ENCODE measurements at regions not wholly inside any gene's neighbourhood (a gene's known extent, or its start where the extent isn't known, plus 50 kb on each side); places are given as distances from the start of the nearest gene placed in this dataset.
"Not testable (repeated sequence)": the region's sequence is repeated elsewhere in the genome, so short reads cannot be mapped to it uniquely, and the experiment has no call there.

DNA sequence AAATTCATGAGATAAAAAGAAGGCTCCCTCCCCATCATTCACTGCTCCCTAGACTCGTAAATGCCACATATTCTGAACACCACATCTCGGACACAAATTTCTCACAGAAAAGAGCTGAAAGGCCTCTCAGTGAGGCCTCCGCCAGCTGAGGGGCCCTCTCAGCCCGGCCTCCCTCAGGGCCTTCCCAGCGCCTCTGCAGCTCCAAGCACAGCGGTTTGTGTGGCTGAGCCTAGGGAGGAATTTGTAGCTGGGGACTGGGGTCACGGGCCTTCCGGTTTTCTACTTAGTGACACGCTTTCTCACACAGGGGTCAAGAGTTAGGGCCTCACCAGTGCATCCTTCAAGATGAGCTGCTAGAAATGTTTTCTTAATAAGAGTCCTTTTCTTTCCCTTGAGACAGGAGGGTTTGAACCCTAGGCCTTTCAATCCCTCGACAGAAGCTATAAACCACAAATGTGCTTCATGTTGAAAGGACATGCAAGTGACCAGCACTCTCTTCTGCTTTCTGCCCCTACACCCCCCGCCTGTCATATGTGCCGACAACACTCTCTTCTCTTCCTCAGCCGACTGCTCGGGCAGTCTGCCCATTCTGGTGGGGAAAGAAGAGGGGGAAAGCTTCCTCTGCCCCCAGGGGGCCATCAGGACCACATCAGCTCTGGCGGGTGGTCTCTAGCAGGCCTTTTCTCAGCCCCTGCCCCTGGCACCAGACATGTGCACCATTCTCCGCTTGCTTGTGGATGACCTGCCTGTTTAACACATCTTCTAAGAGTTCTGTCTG, 104.9 kb downstream of the CHIC2 start:
- DNase-seq (ENCODE audit: low spot score), result no peak

DNA sequence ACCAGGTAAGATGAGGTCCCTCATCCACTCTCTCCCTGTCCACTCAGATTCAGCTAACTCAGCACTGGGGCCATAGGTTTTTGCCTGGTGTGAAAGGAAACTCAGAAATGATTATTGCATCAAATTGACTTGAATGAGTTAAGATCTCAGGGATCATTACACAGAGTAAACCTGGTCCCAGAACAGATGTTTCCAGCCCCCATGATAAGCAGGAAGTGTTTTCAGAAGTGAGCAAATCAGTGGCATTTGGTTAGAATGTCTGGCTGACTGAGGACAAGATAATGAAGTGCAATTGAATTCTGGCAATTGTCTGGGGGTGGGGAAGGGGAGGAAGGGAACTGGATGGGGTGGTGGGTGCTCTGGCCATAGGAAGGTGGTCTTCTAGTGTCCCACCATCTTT, 108.0 kb downstream of the CHIC2 start:
- no peak for DNase-seq (ENCODE audit: low spot score)

DNA sequence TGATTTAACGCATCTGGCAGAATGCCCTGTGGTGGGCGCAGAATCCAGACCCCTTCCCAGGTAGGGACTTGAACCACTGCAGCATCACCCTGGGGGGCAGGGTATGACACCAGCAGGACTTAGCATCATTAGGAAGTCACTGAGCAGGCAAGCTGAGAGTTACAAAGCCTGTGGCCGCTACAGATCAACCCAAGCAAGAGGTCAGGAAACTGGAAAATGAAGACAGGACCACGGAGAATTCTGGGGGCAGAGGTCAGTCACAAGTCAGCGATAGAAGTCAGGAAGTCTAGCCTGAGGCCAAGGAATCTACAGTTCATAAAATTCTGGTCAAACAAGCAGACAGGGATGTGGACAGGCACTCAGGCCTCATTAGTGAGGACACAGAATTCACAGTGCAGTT, 108.4 kb downstream of the CHIC2 start:
- DNase-seq (ENCODE audit: low spot score), result no peak

DNA sequence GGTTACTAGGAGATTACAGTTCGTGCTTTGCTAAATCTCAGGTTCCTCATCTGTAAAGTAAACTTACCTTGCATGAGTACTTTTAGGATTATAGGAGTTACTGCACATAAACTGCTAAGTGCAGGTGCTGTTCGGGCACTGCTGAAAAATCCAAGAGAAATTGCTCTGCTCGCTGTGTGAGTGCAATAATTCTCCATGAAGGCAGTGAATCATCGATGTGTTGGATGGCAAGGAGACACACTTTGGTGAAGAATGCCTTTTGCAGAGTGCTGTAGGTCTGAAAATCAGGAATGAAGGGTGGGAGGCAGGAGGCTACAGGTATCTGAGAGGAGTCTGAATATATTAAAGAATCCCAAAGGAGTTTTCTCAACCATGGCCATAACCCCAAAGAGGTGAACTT, 113.0 kb downstream of the CHIC2 start:
- DNase-seq (ENCODE audit: low spot score), result no peak

DNA sequence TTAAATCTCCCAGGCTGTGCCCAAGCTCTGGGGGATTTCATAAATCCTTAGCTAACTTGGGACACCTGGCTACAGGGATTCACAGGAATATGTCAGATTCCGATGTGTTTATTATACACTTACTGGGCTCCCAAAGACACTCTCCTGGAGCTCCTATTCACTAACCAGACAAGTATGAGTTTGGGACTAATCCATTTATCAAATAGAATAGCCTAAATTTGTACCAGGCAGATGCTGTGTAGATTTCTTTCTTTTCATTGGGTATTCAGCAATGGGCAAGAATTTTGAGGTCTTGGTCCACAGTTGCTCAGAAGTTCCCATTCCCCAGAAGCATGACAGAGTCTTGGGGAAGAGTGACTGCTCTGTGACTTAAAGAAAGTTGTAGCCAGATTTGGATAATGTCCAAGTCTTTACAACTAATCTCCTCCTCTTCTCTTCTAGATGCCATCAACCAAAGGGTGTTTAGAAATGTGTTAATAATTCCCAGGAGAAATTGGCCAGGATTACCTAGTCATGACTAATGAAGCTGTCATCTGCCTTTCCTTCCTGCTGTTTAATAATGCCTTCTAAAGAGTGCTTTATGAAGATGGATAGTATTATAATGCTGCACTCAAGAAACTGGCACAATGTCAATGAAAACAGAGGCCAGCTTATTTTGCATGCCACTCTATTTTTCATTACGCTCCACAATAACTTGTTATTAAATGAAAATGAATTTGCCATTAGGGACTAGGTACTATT, 120.9 kb downstream of the CHIC2 start:
- DNase-seq (ENCODE audit: low spot score), result no peak

DNA sequence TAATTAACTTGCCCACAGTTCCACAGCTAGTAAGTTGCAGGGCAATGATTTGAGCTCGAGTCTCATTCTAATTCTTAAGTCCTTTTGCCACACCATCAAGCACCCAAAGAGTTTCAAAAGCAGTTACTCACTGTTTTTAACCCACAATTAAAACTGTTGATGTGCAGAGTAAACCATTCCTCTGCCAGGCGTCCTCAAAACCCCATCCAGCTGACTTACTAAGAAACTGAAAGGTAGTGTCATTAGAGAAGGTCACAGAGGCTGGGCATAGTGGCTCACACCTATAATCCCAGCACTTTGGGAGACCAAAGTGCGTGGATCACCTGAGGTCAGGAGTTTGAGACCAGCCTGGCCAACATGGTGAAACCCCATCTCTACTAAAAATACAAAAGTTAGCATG, 121.7 kb downstream of the CHIC2 start:
- DNase-seq (ENCODE audit: low spot score), result no peak

DNA sequence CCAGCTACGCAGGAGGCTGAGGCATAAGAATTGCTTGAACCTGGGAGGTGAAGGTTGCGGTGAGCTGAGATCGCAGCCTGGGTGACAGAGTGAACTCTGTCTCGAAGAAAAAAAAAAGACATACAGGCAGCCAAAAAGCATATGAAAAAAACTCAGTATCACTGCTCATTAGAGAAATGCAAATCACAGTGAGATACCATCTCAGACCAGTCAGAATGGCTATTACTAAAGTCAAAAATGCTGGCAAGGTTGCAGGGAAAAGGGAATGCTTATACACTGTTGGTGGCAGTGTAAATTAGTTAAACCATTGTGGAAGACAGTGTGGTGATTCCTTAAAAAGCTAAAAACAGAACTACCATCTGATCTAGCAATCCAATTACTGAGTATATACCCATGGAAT, 123.1 kb downstream of the CHIC2 start:
- DNase-seq (ENCODE audit: low spot score), result no peak

DNA sequence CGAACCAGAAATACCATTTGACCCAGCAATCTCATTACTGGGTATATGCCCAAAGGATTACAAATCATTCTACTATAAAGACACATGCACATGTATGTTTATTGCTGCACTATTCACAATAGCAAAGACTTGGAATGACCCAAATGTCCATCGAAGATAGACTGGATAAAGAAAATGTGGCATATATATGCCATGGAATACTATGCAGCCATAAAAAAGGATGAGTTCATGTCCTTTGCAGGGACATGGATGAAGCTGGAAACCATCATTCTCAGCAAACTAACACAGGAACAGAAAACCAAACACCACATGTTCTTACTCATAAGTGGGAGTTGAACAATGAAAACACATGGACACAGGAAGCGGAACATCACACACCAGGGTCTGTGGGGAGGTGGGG, 124.5 kb downstream of the CHIC2 start:
- not testable (repeated sequence) for DNase-seq (ENCODE audit: low spot score)

DNA sequence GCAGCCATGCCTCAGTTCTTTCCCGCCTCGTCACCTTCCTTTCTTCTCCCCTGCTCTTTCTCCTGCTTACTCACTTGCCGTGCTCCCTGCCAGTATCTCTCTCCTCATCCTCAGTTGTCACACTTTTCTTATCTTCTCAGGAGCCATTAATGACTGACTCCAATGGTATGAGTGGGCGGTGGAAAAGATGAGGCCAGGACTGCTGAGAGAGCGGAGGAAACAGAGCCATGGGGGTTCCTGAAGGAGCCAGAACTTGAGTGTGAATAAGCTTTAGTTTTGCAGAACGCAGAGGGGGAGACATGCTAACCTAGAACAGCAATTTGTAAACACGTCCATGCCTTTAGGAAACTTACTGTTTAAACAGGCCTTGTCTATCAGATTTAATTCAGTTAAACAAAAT, 126.5 kb downstream of the CHIC2 start:
- no peak for DNase-seq (ENCODE audit: low spot score)

DNA sequence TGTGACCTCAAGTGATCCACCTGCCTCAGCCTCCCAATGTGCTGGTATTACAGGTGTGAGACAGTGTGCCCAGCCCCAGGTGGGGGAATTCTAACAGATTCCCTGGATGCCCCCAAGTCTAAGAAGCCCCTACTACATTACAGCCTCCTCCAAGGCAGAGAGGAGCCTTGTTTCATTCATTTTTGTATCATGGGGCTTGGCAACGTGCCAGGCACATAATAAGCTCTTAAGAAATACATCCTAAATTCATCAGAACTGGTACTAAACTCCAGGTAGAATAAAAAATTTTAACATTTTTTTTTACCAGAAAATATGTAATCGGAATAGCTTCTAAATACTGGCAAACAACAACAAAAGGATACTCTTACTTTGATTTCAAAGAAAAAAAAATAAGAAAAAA, 127.1 kb downstream of the CHIC2 start:
- DNase-seq (ENCODE audit: low spot score), result no peak

DNA sequence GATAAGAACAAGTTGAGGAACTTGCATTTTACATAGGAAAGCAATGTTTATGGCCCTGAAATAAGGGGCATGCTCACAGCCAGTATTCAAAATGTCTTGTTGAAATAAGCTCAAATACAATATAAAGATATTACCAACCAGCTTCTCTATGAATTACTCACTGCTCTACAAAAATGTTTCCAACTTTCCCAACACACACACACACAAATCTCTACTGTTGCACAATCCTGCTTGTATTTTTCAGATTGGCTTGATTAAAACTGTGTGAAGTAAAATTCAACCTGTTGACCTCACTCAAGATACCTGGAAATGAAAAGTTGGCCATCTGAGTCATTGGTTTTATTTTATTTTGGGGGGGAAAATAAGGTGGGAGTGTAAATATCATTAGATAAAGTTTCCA, 128.6 kb downstream of the CHIC2 start:
- no peak for DNase-seq (ENCODE audit: low spot score)

DNA sequence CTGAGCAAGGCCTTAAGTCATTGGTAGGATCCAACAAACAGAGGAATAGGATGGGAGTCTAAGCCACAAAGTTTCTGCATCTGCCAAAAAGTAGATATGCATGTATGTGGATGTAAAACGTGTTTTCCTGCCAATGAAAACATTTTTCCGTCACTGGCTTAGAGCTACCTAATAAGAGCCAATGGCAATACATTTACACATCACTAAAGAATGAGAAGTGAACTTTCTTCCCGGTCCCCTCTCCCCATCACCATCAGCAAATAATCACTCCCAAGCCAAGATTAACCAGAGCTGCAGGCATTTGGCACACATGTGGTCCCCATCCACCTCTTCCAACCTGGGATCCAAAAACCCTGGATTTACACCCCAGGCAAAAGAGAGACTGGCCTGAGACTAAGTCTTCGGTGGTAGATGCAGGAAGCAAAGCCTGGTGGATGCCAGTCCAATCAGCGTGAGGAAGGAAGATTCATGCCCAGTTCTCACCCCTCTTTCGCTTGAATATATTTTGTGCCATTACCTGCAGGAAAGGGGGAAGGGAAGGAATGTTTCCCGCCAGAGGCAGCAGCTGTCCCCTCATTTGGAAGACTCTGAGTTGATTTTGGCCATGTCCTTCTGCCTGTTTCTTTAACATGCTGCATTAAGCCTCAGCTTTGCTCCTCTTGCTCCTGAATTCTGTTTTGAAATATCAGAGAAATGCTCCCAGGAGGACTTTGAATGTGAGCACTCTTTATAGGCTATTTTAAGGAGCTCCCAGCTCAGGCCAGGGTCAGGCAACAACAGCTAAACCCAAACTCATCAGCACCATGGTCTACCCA, 131.4 kb downstream of the CHIC2 start:
- DNase-seq (ENCODE audit: low spot score), result no peak

DNA sequence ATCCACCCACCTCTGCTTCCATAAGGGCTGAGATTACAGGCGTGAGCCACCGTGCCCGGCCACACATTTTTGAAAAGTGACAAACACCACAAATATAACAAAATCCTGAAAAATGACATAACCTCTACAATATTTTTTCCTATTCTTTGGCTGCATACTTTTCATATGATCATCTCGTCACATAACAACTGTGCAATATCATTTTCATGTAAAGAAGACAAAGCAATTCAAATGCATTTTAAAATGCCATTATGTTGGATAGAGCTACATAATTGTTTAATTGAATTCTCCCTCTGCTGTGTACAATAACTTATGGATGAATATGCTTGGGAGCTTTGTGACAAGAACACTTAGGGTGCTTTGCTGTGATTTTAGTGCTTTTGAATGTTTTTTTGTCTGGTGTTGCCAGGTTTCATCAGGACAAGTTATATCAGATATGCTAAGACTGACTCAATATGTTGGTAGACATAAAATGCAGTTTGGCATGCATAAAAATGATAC, 132.9 kb downstream of the CHIC2 start:
- no peak for DNase-seq (ENCODE audit: low spot score)

DNA sequence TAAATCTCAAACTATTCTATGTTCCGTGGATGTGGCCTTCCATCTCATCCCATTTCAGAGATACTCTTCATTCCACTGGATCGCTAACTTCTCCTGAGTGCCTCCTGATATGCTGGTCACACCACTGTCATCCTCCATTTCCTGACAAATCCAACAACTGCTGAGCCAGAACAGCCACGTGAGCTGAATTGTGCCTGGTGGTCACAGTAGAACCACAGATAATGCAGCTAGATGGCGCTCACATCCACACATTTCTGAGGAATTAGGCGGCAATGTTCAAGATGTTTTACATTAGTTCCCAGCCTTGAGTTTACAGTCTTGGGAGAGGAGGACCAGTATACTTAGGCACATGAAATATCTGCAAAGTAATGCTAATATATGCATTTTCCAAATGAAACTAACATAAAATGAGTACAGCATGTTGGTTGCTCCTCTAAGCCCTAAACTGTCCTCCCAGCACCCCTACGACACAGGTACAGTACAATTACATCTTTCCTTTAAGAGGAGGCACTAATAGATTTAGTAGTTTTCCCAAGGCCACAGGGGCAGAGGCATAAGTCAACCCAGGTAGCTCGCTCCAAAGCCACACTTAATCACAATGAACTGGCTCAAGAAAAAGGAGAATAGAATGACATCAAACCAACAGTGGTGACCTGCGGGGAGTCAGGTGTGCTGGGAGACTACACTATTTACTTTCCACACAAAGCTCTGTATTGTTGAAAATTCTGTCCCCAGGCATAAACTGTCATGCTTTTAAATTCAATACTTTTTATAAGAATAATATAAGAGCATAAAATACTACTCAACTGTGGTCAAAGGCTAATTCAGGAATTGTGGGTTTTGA, 134.2 kb downstream of the CHIC2 start:
- peak; percentile 89 for DNase-seq (ENCODE audit: low spot score)

DNA sequence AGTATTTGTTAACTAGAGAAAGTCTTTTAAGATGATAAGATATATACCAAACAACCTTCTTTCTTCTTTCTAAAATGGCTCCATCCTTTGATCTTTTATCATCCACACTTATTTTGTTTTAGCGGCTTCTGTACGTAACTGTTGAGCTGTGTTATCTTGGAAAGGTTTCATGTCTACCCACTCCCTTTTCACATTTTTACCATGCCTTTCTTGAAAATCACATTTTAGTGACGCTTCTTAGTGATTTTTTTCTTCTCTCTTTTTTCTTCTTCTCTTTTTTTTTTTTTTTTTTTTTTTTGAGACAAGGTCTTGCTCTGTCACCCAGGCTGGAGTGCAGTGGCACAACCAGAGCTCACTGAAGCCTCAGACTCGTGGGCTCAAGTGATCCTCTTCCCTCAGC, 135.1 kb downstream of the CHIC2 start:
- no peak for DNase-seq (ENCODE audit: low spot score)

DNA sequence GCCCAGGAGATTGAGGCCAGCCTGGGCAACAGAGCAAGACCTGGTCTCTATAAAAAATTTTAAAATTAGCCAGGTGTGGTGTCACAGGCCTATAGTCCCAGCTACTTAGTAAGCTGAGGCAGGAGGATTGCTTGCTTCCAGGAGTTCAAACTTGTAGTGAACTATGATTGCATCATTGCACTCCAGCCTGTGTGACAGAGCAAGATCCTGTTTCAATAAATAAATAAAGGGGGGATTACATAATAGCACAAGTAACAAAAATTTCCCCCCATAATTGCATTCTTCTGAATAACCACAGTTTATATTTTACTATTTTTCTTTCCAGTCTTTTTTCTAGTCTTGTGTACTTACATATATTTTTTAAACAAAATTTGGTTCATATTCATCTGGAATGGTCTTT, 135.6 kb downstream of the CHIC2 start:
- no peak for DNase-seq (ENCODE audit: low spot score)

DNA sequence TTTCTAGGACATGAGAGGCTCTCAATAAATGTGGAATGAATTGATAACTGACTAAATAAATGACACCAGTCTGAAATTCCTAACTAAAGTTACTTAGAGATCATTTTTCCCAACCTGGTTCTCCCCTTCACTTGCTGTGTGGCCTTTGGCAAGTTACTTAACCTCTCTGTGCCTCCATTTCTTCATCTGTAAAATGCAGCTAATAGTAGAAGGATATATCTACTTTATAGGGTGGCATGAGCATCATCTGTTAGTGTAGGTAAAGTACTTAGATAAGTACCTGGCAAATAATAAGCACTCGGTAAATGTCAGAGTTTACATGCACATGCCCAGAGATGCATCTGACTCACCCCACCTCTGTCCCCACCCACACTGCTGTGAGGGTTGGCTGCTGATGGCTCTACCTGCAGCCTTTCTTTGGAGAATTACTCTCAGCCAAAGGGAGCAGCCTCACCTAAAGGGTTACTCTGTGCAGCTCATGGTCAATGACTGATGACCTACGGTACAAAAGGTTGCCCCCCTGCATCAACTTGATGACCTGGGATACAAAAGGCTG, 139.3 kb downstream of the CHIC2 start:
- DNase-seq (ENCODE audit: low spot score), result no peak

DNA sequence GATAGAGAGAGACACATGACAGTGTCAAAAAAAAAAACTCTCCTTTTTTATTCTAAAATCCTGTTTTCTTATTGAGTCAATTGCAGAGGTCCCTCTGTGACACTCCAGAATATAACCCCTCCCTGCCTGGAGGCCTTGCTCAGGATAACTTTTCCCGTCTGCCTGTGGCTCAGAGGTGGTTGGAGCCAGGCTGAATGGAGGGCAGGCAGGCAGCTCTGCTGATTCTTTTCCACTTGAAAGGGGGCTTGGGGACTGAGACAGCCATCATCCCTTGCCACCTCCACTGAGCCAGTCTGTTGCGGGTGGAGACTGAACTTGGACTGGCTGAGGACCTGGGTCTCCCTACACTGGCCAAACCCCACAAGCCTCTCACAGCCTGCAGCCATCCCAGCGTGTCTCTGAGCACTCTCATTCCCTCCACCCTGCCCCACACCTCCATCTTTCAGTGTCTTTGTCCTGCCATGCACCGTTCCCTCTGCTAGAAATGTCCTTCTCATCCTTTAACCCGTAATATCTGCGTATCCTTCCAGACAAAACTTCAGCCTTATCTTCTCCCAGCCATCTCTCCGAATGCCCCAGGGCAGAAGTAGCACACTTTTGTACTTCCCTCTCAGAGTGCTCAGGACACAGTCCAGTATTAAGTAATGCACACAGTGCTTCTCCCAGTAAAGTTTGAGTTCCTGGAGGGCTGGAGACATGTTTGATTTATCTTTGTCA, 139.9 kb downstream of the CHIC2 start:
- DNase-seq (ENCODE audit: low spot score), result no peak

DNA sequence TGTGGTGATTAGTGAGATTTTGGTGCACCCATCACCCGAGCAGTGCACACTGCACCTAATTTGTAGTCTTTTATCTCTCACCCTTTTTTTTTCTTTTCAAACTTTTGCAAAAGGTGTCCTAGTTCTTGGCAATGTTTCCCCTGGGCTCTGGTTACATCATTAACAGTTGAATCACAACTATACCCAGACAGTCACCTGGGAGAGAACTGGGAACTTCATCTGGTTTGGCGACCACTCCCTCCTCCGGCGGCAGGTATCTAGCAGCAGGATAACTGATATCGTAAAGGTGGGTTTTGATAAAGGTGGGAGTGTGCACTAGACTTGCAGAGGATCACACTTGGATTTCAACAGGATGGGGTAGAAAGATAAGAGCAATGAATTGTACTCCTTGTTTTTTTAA, 140.5 kb downstream of the CHIC2 start:
- no peak for DNase-seq (ENCODE audit: low spot score)

DNA sequence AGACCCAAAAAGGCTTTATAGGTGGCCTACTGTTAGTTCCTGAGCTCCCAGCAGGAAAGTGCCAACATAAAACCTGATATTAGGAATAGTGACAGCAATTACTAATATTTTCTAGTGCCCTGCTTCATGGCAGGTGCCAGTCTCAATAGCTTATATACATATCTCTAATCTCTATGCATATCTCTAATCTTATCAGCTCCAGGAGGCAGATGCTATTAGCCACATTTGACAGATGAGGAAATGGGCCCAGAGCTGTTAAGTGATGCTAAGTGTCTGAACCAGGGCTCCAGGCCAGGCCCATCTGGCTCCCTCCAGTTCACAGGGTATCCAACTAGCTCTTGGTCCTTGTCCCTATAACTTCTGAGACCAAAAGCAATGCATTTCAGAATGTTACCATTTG, 142.5 kb downstream of the CHIC2 start:
- no peak for DNase-seq (ENCODE audit: low spot score)

DNA sequence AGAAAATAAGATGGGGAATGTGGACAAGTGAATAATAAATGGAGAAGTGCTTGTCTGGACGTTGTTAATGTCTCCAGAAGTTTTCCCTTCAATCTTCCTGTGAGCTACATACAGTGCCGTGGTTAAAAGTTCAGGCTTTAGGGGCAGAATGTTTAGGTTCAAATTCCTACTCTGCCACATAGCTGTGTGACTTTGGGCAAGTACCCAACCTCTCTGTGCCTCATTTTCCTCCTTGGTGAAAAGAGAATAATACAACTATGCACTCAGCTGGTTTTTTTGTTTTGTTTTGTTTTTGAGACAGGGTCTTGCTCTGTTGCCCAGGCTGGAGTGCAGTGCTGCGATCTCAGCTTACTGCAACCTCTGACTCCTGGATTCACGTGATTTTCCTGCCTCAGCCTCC, 143.5 kb downstream of the CHIC2 start:
- DNase-seq (ENCODE audit: low spot score), result no peak

Data from pons (tissue), 1 donor.